IMR-90 (cell line): ENCODE measurements at regions not wholly inside any gene's neighbourhood (a gene's known extent, or its start where the extent isn't known, plus 50 kb on each side); places are given as distances from the start of the nearest gene placed in this dataset.

Experiments used
- ATAC-seq: fragments of 200-7000 bp; cut with Tn5 transposase; 2 replicates; pipeline ENCODE4 v1.9.1; 2020; ENCODE audit warnings: low read depth, mild to moderate bottlenecking, moderate library complexity
- BruUV-seq: library from RNA; stranded (reverse); fragments of 400-500 nt; replicated peaks from 2 replicates; lab custom pipeline; 2021; lab: Mats Ljungman, UMichigan
- CTCF ChIA-PET: fragments of 300-600 bp; formaldehyde crosslinking; extraction: SDS; loops from one replicate; lab custom pipeline; 2021; ENCODE audit warnings: antibody characterized with exemption; lab: Yijun Ruan, JAX
- POLR2A ChIA-PET: fragments of 300-600 bp; sonication (Branson Sonifier 250); formaldehyde crosslinking; loops from one replicate; lab custom pipeline; 2022; ENCODE audit warnings: antibody characterized with exemption; ENCODE audit not compliant: unreplicated experiment; lab: Charles Lee
- DNase-seq: peaks from one replicate; pipeline ENCODE4 v3.0.0; 2013
- H2AFZ ChIP-seq: replicated peaks from 2 replicates; pipeline ENCODE3; 2013; ENCODE audit warnings: low read length, mild to moderate bottlenecking; ENCODE audit not compliant: poor library complexity
- H2AK5ac ChIP-seq: 2 replicates; pipeline ENCODE4 v1.6.1; 2013; ENCODE audit warnings: low read depth, low read length, inconsistent platforms
- H2AK9ac ChIP-seq: replicated peaks from 2 replicates; pipeline ENCODE3; 2013; ENCODE audit warnings: mild to moderate bottlenecking, low read depth, low read length, moderate library complexity; ENCODE audit not compliant: poor library complexity
- H2BK120ac ChIP-seq: 2 replicates; pipeline ENCODE4 v1.6.1; 2013; ENCODE audit warnings: low read depth, low read length, inconsistent platforms
- H2BK15ac ChIP-seq: 3 replicates; pipeline ENCODE4 v1.6.1; 2013; ENCODE audit warnings: low read depth, low read length, inconsistent platforms
- H2BK20ac ChIP-seq: 2 replicates; pipeline ENCODE4 v1.6.1; 2013; ENCODE audit warnings: low read depth, mild to moderate bottlenecking, inconsistent platforms, low read length, moderate library complexity
- H2BK5ac ChIP-seq: 2 replicates; pipeline ENCODE4 v1.6.1; 2013; ENCODE audit warnings: mild to moderate bottlenecking, low read depth, low read length, inconsistent platforms; ENCODE audit not compliant: poor library complexity, severe bottlenecking
- H3K14ac ChIP-seq: replicated peaks from 2 replicates; pipeline ENCODE4 v1.6.1; 2013; ENCODE audit warnings: low read depth, low read length, inconsistent platforms
- H3K18ac ChIP-seq: 2 replicates; pipeline ENCODE4 v1.6.1; 2013; ENCODE audit warnings: low read depth, low read length, control low read depth
- H3K23ac ChIP-seq: 2 replicates; pipeline ENCODE4 v1.6.1; 2013; ENCODE audit warnings: low read depth, low read length, inconsistent platforms
- H3K27ac ChIP-seq: 2 replicates; pipeline ENCODE4 v1.5.1; 2013; ENCODE audit warnings: mild to moderate bottlenecking, control low read depth, low read length; ENCODE audit not compliant: insufficient read depth
- H3K27me3 ChIP-seq: 2 replicates; pipeline ENCODE4 v1.6.1; 2013; ENCODE audit warnings: low read length; ENCODE audit not compliant: control insufficient read depth, insufficient read depth
- H3K36me3 ChIP-seq: 2 replicates; pipeline ENCODE4 v1.6.1; 2013; ENCODE audit warnings: low read length, mixed read lengths; ENCODE audit not compliant: control insufficient read depth, insufficient read depth
- H3K4ac ChIP-seq: 2 replicates; pipeline ENCODE4 v1.6.1; 2013; ENCODE audit warnings: low read depth, low read length, inconsistent platforms
- H3K4me1 ChIP-seq: 2 replicates; pipeline ENCODE4 v1.6.1; 2013; ENCODE audit warnings: low read length, mixed read lengths; ENCODE audit not compliant: control insufficient read depth, insufficient read depth
- H3K4me2 ChIP-seq: 2 replicates; pipeline ENCODE4 v1.6.1; 2013; ENCODE audit warnings: low read depth, mild to moderate bottlenecking, control low read depth, low read length, moderate library complexity
- H3K4me3 ChIP-seq: 2 replicates; pipeline ENCODE4 v1.5.1; 2013; ENCODE audit warnings: low read depth, mild to moderate bottlenecking, control low read depth, low read length, moderate library complexity; ENCODE audit not compliant: insufficient read depth
- H3K56ac ChIP-seq: 2 replicates; pipeline ENCODE4 v1.6.1; 2013; ENCODE audit warnings: low read length, inconsistent platforms; ENCODE audit not compliant: insufficient read depth; ENCODE audit errors: extremely low read depth
- H3K79me1 ChIP-seq, 2 experiments: 2 replicates each; pipeline ENCODE4 v1.6.1; 2013; ENCODE audit warnings: low read length in 2 of 2, inconsistent platforms in 1 of 2, low read depth in 1 of 2
- H3K9ac ChIP-seq: 2 replicates; pipeline ENCODE4 v1.6.1; 2013; ENCODE audit warnings: low read depth, low read length, control low read depth
- H3K9me1 ChIP-seq: 2 replicates; pipeline ENCODE4 v1.6.1; 2013; ENCODE audit warnings: low read length, inconsistent platforms; ENCODE audit not compliant: insufficient read depth
- H3K9me3 ChIP-seq: 2 replicates; pipeline ENCODE4 v1.6.1; 2013; ENCODE audit warnings: low read length; ENCODE audit not compliant: control insufficient read depth, insufficient read depth
- H4K20me1 ChIP-seq: 2 replicates; pipeline ENCODE4 v1.6.1; 2013; ENCODE audit warnings: low read length, inconsistent platforms; ENCODE audit not compliant: insufficient read depth
- H4K5ac ChIP-seq: 2 replicates; pipeline ENCODE4 v1.6.1; 2013; ENCODE audit warnings: mild to moderate bottlenecking, low read depth, low read length, control low read depth
- H4K8ac ChIP-seq, 2 experiments: 2 replicates each; pipeline ENCODE4 v1.6.1; 2013; ENCODE audit warnings: low read depth in 2 of 2, low read length in 2 of 2, control low read depth in 1 of 2, inconsistent platforms in 1 of 2
- H4K91ac ChIP-seq: 2 replicates; pipeline ENCODE4 v1.6.1; 2013; ENCODE audit warnings: low read depth, low read length, inconsistent platforms; ENCODE audit not compliant: insufficient read depth
- BHLHE40 ChIP-seq: fragments of 150-350 bp; IDR thresholded peaks from 2 replicates; pipeline ENCODE4 v1.6.1; 2016; ENCODE audit warnings: mild to moderate bottlenecking, low read depth, low read length
- POLR2A ChIP-seq: IDR thresholded peaks from 2 replicates; pipeline ENCODE4 v1.6.1; 2012; ENCODE audit warnings: mild to moderate bottlenecking, low read depth, low read length
- USF2 ChIP-seq: fragments of 150-350 bp; IDR thresholded peaks from 2 replicates; pipeline ENCODE4 v1.6.1; 2017; ENCODE audit warnings: mild to moderate bottlenecking, antibody characterized with exemption, low read length, low read depth
- WGBS, 2 experiments: methylation state at CpG; one replicate each; pipeline versions ENCODE4 v1.1.5 to v1.1.7; 2013; ENCODE audit warnings: missing lambda C conversion rate in 2 of 2; ENCODE audit not compliant: insufficient read length in 1 of 2; ENCODE audit errors: extremely low coverage in 2 of 2; 5-methylcytosine and 5-hydroxymethylcytosine counted together
- dilution Hi-C: fragments of 300-500 bp; cut with HindIII; formaldehyde crosslinking; loops from one replicate; pipeline ENCODE4 v1.14.3; 2018; ENCODE audit warnings: low sequenced_read_pairs; ENCODE audit not compliant: unreplicated experiment
- in situ Hi-C: fragments of 300-500 bp; cut with MboI; formaldehyde crosslinking; loops from 3 replicates; pipeline ENCODE4 v1.14.3; 2019; ENCODE audit warnings: low sequenced_read_pairs, inconsistent platforms, mixed read lengths
- intact Hi-C: fragments of 100-400 bp; cut with micrococcal nuclease; formaldehyde crosslinking; loops from 2 replicates; pipeline ENCODE4 v1.10.0; 2022

DNA sequence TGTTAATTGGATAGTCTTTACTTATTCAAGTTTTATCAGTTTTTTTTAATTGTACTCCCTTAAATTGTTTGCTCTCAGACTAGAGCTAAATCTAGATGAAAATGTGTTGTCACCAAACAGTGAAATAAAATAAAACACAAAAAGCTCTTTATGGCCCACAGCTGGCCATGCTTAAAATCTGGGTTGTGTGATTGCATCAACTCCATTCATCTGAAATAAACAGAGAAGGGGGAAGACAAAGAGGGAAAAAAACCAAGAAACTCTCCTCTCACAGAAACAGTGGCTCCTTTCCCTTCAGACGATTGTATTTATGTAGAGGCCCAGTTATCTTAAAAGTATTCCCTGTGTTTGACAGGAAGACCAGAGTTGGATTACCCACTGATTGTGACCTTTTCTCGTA, 422.4 kb downstream of the IRX1 start:
- Histone ChIP-seq H3K14ac (no peak overlapping the region), H4K91ac (no peak overlapping the region), H2AFZ (no peak overlapping the region), H3K23ac (no peak overlapping the region), H2BK20ac (no peak overlapping the region), H3K4me1 (no peaks in the 10 kb centered on the region), H3K79me1 (no peaks in the 10 kb centered on the region), H3K4me3 (no peak overlapping the region), H3K18ac (no peak overlapping the region), H3K56ac (no peak overlapping the region), H4K8ac (no peak overlapping the region), H2AK5ac (no peak overlapping the region), H3K4me2 (no peak overlapping the region), H3K9me1 (no peaks in the 10 kb centered on the region), H2AK9ac (no peak overlapping the region), H3K4ac (no peak overlapping the region), H2BK120ac (no peak overlapping the region), H3K27ac (no peak overlapping the region), H4K5ac (no peak overlapping the region), H2BK15ac (no peak overlapping the region), H3K9me3 (peaks cover 13% of the 10 kb centered on the region; the same call in 1 of the 2 replicates), H3K9ac (no peak overlapping the region), H3K27me3 (no peaks in the 10 kb centered on the region), H3K36me3 (no peaks in the 10 kb centered on the region), H4K20me1 (no peaks in the 10 kb centered on the region), H2BK5ac (no peak overlapping the region)
- TF ChIP-seq USF2: no peak
- TF ChIP-seq POLR2A: no peak
- no peak for TF ChIP-seq BHLHE40
- ChIA-PET CTCF (interaction anchor here (0.6 kb wide), 1 partner anchor 48 kb away, joined by 3 read pairs; no protein-coding TSS in a partner anchor), POLR2A (no interaction called here)
- in situ Hi-C loops (no loop called here), intact Hi-C loops (no loop called here), dilution Hi-C loops (no loop called here)
- ATAC-seq (no peak), DNase-seq (no peak)
- no CpG with 5 or more reads among the region's 2 CpGs for WGBS, 2 experiments
- BruUV-seq: no TSS peak
